Right lung (tissue), 2 donors: ENCODE measurements at regions not wholly inside any gene's neighbourhood (a gene's known extent, or its start where the extent isn't known, plus 50 kb on each side); places are given as distances from the start of the nearest gene placed in this dataset.
A peak's percentile ranks its signal among the peaks of the same experiment; 100 is the strongest.

ENCODE experiments used
- DNase-seq, 2 donors: peaks; one replicate each; pipeline ENCODE4 v3.0.0-alpha.2; 2013

DNA sequence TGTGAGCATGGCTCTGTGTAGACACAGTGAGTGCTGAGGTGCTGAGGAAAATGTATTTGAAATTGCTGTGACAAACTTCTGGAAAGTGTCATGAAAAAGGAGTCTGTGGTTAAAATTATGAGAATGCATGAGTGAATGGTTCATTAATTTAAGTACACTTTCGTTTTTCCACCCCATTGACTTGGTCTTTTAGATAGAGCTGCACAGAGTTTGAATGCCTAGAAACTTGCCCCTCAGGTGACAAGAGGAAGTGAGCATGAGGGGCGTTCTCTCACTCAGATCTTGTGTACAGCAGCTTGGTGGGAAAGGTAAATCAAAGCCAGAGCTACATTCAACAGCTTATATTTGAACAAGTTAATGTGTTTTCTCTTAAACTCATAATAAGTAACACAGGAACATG, 296.8 kb downstream of the WDR72 start:
- DNase-seq = no peak

DNA sequence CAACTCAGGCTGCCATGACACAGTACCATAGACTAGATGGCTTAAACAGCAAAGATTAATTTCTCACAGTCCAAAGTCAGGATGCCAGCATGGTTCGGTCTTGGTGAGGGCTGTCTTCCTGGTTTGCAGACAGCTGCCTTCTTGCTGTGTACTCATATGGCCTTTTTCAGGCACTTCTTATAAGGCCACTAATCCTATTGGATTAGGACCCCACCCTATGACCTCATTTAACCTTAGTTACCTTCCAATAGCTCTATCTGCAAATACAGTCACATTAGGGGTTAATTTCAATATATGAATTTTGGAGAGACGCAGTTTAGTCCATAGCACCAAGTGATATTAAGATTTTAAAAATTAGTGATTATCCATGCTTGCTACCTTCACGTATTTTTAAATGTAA, 297.8 kb downstream of the WDR72 start:
- DNase-seq = no peak

DNA sequence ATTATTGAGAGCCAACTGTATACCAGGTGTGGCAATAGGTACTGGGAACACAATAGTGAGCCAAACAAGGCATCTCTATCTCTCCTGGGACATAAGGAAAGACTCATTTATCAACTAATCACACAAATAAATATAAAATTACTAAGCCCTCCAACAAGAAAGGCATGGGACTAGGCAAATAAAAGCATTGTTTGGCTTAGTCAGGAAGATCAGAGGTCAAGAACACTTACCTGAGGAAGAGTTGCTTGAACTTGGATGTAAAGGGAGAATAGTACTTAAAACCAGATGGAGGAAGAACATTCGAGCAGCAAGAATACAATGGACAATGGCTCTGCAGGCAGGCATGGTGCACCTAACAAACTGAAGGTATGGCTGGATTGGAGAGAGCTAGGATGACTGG, 300.7 kb downstream of the WDR72 start:
- DNase-seq = no peak

DNA sequence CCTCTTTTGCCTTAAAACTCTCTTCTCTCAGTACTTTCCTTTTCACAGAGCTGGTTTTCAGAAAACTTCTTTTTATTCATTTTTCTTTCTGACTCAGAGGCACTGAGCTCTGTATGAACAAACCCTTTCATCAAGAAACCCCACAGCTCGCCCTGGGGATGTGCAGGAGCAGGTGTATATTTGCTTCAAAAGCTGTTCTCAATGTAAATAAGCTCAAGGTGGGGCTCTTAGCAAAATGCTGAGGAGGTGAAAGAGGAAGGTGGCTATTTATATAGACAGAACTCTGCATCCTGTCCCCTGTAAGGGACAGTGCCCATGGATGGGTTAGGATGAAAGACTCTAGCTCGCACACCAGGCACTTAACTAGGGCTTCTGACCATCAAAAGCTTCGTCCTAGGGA, 302.0 kb downstream of the WDR72 start:
- no peak for DNase-seq

DNA sequence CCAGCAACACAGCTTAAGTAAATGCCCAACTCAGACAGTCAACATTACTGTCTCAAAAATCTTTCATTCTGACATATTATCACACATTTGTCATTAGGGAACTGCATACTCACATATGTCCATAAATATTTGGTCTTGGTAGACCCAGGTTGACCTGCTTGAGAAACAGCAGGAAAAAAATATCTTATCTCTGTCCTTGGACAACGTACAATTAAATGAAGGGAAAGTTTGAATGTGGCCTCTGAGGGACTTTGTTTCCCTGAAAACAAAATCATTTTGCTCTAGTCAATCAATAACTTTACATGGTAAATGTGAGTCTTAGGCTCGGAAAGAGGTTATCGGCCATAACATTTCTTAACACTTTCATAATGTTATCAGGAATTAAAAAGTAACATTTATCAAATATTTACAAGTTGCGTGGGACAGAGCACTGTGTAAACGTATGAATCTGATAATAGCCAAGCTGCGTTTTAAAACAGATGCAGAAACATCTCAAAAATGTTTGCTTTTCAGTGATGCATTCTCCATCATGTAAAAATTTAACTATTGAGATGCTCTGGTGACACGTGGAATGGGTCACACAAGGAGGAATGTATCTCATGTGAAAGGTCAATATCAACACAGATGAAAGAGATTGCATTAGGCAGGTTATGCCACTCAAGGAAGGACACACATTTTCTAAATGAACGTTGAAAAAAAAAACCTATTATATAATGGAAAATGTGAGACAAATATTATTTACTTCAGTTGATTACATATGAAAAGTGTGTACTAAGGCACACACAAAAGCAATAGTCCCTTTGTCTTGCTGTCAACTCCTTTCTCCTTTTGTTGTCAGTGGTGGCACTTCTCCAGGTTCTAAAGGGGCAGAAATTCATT, 304.4 kb downstream of the WDR72 start:
- DNase-seq = no peak

DNA sequence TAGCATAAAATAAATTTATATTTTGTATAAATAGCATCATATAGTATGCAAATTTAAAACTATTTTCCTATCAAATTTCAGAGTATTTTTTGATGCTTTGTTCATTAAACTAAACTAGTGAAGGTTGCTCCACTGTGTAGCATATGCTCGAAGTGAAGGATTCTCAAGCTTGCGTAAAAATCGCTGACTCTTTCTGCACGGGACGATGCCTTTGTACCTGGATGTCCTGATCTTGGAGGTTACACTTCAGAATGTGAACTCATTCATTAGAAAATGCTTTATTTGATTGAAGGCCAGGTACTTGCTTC, 305.0 kb downstream of the WDR72 start:
- no peak for DNase-seq

DNA sequence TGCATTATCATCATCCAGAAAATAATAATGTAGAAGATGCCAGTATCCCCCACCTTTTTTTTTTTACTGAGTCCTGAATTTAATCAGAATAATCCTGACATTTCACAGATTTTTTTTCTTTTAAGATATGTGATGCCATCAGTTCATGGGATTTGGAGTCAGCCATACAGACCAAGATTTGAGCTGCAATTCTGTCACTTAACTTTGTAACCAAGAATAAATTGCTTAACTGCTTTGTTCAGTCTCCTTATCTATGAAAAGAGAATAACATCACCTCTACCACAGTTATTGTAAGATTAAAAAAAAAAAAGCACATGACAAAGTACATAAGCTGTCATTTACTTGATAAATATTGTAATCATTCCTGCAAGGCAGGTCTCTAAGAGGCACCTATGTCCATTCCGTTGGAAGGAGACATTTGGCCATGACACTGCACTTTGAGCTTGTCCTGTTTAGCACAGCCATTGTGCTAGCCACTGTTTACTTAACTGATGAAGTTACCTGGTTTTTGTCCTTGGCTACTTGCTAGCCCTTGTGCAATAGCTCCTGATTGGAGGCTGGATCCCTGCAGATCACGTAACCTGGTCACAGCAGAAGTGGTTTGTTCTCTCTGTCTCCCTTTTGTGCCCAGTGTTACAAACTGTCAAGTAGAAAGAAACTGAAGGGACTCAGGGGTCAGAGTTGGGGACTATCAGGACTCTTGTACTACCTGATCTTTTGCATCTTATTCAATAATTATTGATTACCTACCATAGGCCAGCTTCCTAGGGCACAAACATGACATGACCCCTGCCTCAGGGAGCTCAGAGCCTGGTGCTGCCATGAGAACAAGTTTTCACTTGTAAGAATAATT, 306.0 kb downstream of the WDR72 start:
- DNase-seq = no peak

DNA sequence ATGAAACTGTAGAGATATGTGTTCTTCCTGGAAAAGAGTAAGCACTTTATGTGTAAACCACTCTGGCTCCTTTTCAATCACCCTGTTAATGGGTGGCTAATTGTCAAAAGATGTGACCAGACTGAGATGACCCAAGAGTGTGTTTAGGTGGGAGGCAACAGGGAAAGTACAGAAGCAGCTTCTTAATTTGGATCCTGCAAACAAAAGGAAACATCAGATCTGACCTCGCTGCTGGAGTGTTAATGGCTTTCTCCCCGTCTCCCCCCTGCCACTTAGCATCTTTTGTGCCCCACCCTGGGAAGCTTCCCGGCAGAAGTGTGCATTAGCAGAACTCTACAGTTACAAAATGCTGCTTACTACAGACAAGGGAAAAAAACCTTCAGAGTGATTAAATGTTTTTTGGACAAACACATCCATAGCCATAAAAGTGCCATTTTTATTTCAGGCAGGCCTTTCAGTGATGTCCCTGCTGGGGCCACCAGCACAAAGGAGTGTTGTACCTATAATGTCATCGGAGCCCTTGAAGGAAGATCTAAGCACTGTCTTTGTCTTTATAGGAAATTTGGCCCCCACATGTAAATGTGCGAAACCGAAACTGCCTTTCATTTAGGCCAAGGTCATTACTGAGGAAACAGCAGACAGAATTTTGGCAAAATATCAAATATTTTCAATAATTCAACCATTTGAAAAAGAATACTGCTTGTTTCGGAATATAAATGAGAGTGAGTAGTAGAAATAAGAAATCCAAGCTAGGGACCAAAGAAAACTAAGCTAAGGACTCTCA, 311.0 kb downstream of the WDR72 start:
- DNase-seq = no peak

DNA sequence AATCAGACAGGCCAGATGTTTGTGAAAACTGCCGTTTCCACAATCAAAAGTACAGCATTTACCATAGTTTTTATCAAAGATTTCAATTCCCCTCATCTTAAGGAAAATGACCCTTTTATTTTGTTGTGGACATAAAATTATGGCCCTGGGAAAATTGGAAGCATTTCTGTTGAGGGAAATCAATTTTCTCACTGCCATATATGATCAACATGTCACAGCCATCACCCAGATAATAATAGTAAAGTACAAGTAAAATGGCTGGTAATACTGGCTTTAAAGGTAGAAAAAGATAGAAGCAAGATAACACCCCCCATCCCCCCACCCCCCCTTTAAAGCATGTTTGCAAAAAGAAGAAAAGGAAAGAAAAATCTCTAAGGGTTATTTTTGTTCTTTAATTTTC, 311.7 kb downstream of the WDR72 start:
- DNase-seq = no peak

DNA sequence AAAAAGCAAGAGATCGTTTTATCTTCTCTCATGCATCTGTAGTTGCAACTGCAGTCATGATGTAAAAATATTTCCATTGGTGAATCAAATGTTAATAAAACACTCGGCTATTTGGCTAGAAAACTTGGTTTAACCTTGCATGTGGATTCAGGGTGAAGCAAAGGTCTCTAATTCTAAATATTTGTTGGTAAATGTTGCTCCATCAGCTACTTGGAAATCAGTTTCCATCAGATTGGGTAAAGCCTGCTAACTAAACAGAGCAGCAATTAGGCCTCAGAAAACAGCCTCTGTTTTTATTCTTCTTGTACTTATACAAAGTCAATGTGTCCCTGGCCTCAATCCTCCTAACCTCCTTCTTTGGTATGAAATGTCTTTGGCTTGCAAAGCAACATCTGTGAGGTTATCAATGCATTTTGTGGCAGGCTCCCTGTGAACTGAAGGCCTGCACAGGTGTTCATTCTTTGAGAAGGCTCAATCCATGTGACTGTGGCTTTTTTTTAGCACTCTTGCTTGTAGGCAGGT, 312.3 kb downstream of the WDR72 start:
- no peak for DNase-seq

DNA sequence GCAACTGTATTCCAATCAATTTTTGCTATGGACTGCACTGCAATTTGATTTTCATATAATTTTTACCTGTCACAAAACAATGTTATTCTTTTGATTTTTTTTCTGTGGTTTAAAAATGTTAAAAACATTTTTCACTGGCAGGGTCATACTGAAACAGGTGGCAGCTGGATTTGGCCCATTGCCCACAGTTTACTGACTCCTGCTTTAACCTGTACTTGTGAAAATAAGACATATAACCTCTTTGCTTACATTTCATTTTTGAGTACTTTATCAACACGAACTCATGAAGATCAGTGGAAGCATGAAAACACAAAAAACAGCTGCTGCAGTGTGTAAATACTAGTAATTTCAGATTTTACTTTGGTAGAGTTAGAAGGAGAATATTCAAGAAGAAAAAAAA, 313.1 kb downstream of the WDR72 start:
- DNase-seq = no peak

DNA sequence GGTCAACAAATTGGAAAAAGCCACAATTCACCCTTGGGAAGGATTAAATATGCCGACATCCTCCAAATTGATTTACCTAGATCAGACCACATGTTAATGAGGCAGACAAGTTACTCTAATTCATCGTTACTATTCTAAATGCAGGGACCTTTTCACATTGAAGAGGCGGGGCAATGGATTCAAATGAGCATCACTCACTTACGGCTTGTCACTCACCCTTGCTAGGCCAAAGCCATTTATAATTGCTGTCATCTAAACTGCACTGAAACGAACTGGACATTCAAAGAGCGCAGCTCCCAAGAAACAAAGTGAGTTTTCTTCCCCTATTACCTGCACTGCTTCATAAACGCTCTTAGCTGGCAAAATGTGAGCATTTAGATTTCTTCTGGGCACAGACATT, 313.9 kb downstream of the WDR72 start:
- no peak for DNase-seq

DNA sequence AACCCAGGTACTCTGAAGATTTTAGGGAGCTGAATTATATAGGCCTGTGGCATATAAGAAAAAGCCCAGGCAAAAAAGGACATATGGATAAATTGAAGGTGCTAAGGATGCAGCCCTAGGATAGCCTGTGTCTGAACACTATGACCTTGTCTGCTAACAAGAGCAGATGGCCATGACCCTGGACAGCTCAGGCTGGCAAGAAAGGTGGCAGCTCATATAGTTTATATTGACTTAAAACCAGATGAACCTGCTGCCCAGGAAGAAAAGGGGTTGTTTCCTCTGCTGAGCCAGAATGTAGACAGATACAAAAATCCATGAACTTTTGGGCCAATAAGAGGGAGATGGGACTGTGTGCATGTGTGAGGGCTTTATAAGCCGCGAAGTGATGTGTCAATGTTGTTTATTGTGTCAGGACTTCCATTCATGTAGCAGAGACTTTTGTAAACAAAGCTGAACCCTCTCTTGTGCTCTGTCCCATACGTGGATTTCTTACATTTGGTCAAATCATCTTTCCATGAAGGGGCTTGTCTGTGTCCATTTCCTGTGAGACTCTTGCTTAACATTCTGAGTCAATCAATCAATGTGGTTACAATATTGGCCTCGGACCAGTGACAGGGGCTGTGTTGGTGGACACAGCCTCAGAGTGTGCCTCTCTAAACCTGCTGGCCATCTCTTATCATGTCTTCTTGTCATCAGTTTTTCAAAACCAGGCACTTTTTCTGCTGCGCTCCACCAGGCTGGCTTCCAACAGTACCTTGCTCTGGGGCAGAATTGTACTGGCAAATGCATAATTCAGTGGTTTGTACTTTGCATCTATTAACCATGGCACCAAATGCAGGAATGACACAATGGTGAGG, 321.2 kb downstream of the WDR72 start:
- DNase-seq = no peak

DNA sequence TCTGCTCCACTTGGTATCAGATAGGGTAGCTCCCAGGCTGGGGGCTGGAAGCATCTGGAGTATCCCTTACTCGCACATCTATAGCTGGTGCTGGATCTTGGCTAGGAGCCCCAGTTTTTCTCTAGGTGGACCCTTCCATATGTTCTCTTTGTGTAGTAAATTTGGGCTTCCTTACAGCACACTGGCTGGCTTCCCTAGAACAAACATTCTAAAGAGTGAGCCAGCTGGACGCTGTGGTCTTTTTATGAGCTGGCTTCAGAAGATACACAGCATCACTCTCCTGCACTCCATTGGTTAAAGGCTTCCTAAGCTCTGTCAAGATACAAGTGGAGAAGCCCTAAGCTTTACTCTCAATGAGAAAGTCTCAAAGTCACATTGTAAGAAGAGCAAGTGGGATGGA, 322.1 kb downstream of the WDR72 start:
- DNase-seq = peak; percentile 12 to 13

DNA sequence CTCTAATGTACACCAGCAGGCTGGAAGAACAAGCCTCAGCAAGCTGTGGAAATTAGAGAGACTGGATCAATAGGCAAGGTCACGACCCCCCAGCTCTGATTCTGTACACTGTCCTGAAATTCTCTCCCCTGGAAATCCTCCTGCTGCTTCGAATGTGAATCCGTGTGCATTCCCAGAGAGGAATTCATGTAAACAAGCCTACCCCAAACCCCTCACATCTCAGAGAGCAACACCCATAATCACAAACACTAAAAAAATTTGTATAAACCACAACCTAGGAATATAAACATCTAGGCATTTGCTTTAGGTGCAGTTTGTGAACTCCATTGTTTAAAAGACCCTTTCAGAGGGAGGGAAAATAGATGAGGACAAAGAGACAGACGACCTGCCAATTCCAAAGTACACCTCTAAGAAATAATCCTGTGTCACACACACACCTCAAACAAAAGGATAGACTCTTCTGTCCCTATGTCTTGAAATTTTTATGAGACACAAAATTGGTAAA, 325.2 kb downstream of the WDR72 start:
- DNase-seq = no peak

DNA sequence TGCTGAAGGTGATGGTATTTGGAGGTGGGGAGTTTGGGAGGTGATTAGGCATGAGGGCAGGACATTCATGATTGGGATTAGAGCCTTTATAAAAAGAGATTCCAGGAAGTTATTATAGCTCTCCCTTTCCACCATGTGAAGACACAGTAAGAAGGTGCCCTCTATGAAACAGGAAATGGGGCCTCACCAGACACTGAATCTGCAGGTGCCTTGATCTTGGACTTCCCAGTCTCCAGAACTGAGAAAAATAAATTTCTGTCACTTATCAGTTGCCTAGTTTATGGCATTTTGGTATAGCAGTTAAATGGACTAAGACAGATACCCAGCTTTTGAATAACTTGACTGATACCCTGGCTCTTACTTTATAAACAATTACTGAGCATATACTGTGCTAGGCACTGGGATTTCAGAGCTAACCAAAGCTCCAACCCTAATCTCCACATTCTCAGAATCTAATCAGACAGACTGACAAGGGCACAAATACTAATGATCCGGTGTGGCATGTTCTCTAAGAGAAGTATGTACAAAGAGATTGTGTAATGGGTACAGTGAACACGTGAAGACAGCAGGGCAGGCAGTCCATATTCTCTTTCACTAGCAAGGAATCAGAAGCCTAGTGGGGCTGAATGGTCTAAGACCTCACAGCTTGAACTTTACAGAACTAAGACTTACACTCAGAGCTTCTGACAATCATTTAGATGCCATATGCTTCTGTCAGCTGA, 343.1 kb downstream of the WDR72 start:
- DNase-seq = no peak

DNA sequence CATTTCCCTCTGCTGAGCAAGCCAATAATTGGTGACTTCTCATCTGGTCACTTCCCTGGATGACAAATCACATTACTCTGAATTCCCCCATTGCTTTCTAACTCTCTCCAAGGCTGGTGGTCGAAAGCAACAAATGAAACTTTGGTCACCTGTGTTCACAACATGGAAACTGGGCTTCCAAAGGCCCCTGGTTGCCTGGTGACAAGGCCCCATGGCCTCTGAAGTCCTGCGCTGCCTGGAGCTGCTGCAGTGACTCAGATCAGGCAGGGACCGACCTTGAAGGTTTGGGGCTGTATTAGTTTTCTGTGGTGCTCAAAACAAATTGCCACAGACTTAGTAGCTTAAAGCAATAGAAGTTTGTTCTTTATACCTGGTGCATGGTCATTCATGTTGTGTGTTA, 345.3 kb downstream of the WDR72 start:
- no peak for DNase-seq

DNA sequence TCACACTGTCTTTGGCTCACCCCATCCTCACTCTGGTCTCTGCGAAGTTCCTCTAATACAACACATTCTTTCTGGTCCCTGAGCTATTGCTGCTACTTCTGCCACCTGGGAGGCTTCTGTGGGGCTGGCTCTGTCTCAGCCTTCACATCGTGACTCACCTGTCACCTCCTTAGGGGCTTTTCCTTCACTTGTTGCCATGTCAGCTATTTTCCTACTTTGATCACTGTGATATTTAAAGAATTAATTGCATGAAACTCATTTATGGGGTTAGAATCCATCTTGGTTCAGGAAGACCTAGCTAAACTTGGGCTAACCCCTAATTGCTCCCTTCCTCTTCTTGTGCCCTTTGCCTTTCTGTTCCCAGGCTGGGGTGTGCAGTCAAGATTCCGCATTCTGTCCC, 346.9 kb downstream of the WDR72 start:
- DNase-seq = no peak

DNA sequence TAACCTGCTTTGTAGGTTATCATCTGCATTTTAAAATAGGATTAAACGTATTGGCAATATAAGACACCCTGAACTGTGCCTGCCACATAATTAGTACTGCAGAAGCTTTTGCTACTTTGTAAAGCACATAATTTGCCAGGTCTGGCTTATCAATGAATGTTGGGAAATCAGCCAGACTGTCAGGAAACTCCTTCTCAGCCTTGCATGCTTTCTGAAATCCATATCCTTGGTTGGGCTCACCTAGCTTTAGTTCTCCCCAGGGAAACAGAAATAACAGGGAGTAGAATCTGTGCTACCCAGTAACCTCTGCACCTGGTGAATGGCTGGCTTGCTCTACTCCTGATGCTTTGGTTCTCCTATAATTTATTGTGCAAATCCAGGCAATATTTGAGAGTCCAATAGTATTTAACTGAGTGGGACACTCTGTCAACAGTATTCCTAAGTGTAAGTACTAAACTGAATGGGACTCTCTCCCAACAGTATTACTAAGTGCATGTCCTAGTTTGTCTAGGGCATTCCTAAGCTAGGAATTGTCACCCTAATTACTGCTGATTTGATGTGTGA, 354.5 kb downstream of the WDR72 start:
- DNase-seq = no peak

DNA sequence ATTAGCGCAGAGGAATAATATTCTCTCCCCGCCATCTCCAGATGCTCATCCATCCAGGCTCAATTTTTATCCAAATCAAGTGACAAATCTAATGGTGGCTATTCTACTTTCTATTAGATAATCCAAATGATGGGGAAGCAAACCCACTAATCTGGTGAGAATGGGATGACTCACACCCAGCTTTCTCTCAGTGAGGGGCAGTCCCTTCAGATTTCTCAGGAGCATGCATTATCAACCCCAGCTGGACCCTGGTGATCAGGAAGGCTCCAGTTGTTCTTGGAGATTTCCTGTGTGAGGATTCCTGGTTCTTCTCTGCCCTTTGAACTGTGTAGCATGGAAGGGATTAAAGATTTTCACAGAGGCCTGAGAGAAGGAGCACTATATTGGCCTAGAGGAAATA, 358.0 kb downstream of the WDR72 start:
- no peak for DNase-seq
